ENCODE measurements at regions not wholly inside any gene's neighbourhood (a gene's known extent, or its start where the extent isn't known, plus 50 kb on each side); places are given as distances from the start of the nearest gene placed in this dataset.

GRCh38 chr16:73883841-73884240 is 412.8 kb upstream of the PSMD7 start:
- Histone ChIP-seq H3K36me3 (no peaks in the 10 kb centered on the region), H3K27me3 (peaks cover 17% of the 10 kb centered on the region), H3K9me3 (no peaks in the 10 kb centered on the region), H3K4me3 (ENCODE audit: low read depth in 1 of 2, low read length in 1 of 2) (no peak overlapping the region), H3K4me1 (ENCODE audit: control insufficient read depth in 1 of 2, insufficient read depth in 1 of 2, low read depth in 1 of 2, low read length in 1 of 2) (no peaks in the 10 kb centered on the region), H3K27ac (no peak overlapping the region)
- TF ChIP-seq, protein P1, sequence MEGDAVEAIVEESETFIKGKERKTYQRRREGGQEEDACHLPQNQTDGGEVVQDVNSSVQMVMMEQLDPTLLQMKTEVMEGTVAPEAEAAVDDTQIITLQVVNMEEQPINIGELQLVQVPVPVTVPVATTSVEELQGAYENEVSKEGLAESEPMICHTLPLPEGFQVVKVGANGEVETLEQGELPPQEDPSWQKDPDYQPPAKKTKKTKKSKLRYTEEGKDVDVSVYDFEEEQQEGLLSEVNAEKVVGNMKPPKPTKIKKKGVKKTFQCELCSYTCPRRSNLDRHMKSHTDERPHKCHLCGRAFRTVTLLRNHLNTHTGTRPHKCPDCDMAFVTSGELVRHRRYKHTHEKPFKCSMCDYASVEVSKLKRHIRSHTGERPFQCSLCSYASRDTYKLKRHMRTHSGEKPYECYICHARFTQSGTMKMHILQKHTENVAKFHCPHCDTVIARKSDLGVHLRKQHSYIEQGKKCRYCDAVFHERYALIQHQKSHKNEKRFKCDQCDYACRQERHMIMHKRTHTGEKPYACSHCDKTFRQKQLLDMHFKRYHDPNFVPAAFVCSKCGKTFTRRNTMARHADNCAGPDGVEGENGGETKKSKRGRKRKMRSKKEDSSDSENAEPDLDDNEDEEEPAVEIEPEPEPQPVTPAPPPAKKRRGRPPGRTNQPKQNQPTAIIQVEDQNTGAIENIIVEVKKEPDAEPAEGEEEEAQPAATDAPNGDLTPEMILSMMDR (IDR thresholded peaks at IDR 0.05) = no peak

DNA sequence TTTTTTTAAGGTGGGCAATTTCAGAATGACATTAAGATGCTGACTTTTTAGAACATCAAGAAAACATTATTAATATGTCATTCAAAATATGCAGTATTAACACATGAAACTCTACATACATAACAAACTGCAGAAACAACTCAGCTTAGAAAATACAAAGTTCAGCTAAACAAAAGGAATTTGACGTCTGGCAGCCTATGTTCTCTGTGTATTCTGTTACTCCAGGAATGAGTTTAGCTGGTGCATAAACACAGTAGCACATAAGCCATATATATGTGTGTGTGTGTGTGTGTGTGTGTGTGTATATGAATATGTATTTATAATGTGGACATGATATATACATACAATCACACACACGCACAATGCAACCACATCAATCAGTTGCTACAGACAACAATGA is 413.5 kb upstream of the PSMD7 start:
- TF ChIP-seq, protein P1 (IDR thresholded peaks at IDR 0.05) = no peak
- no peaks in the 10 kb centered on the region for H3K4me1 ChIP-seq (ENCODE audit: control insufficient read depth in 1 of 2, insufficient read depth in 1 of 2, low read depth in 1 of 2, low read length in 1 of 2)
- H3K27me3 ChIP-seq = peaks cover 10% of the 10 kb centered on the region
- no peak overlapping the region for H3K4me3 ChIP-seq (ENCODE audit: low read depth in 1 of 2, low read length in 1 of 2)
- no peak overlapping the region for H3K27ac ChIP-seq
- no peaks in the 10 kb centered on the region for H3K9me3 ChIP-seq
- no peaks in the 10 kb centered on the region for H3K36me3 ChIP-seq

GRCh38 chr16:73882651-73883050 is 414.0 kb upstream of the PSMD7 start:
- H3K4me3 ChIP-seq (ENCODE audit: low read depth in 1 of 2, low read length in 1 of 2) = no peak overlapping the region
- TF ChIP-seq, protein P1 (IDR thresholded peaks at IDR 0.05) = no peak
- H3K27me3 ChIP-seq = peaks cover 5% of the 10 kb centered on the region
- no peaks in the 10 kb centered on the region for H3K36me3 ChIP-seq
- H3K27ac ChIP-seq = no peak overlapping the region
- H3K4me1 ChIP-seq (ENCODE audit: control insufficient read depth in 1 of 2, insufficient read depth in 1 of 2, low read depth in 1 of 2, low read length in 1 of 2) = no peaks in the 10 kb centered on the region
- H3K9me3 ChIP-seq = no peaks in the 10 kb centered on the region

DNA sequence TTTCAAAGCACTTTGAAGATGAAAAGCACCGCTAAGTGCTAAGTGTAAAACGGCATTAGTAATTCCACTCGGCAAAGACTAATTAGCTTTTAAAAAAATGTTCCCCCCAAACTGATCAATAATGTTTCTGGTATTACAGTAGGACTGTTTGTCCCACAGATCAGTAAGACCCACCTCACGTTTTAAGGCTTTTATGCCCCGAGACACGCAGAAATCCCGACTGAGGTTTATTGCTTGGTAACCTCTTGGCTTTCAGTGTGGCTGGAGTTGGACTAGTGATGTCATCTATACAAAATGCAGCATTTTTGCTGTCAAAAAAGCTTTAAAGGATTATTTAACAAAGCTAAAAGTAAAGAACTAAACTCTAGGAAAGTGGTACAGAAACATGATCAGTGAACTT is 414.6 kb upstream of the PSMD7 start:
- H3K36me3 ChIP-seq = no peaks in the 10 kb centered on the region
- H3K27me3 ChIP-seq = peaks cover 4% of the 10 kb centered on the region
- TF ChIP-seq, protein P1 (IDR thresholded peaks at IDR 0.05) = no peak
- H3K27ac ChIP-seq = no peak overlapping the region
- no peaks in the 10 kb centered on the region for H3K4me1 ChIP-seq (ENCODE audit: control insufficient read depth in 1 of 2, insufficient read depth in 1 of 2, low read depth in 1 of 2, low read length in 1 of 2)
- no peaks in the 10 kb centered on the region for H3K9me3 ChIP-seq
- no peak overlapping the region for H3K4me3 ChIP-seq (ENCODE audit: low read depth in 1 of 2, low read length in 1 of 2)

DNA sequence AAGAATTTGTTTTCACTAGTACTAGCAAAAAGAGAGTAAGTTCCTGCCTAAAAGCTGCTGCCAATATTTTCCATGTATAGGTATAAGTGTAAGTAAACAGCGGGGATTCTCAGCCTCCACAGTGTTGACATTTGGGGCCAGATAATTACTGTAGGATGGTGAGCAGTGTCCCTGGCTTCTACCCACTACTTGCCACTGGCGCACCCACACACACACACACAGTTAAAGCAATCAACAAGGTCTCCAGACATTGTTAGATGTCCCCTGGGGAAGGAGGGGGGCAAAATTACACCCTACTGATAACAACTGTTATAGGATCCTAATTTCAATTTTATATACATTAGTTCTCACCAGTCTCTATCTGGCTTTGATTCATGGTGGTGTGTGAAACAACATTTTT is 417.0 kb upstream of the PSMD7 start:
- TF ChIP-seq, protein P1 (IDR thresholded peaks at IDR 0.05) = no peak

DNA sequence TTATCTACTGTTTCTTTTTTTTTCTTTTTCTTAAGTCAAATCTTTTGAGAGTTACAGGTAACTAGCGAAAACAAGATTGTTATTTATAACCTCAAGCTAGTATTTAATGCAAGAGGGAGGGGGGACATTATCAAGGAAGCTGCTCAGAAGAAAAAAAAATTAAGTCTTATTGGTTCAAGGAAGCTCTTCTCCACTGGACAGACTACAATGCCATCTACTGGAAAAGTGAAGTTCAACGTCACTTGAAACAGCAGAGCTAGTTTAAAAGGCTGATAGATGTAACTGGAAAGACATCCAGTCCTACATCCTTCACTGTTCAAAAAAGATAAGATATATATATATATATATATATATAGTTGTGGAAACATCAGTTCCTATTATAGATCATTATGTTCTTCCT is 418.0 kb upstream of the PSMD7 start:
- TF ChIP-seq, protein P1 (IDR thresholded peaks at IDR 0.05) = no peak
- Histone ChIP-seq H3K4me3 (ENCODE audit: low read depth in 1 of 2, low read length in 1 of 2) (no peak overlapping the region), H3K9me3 (no peaks in the 10 kb centered on the region), H3K36me3 (no peaks in the 10 kb centered on the region), H3K4me1 (ENCODE audit: control insufficient read depth in 1 of 2, insufficient read depth in 1 of 2, low read depth in 1 of 2, low read length in 1 of 2) (no peaks in the 10 kb centered on the region), H3K27ac (no peak overlapping the region), H3K27me3 (no peaks in the 10 kb centered on the region)

More for the DNA sequence above, 417.0 kb upstream of the PSMD7 start:
- Histone ChIP-seq H3K9me3 (no peaks in the 10 kb centered on the region), H3K36me3 (no peaks in the 10 kb centered on the region), H3K4me3 (ENCODE audit: low read depth in 1 of 2, low read length in 1 of 2) (no peak overlapping the region), H3K27ac (no peak overlapping the region), H3K4me1 (ENCODE audit: control insufficient read depth in 1 of 2, insufficient read depth in 1 of 2, low read depth in 1 of 2, low read length in 1 of 2) (no peaks in the 10 kb centered on the region), H3K27me3 (no peaks in the 10 kb centered on the region)

Data from neutrophil (primary cell).